ENCODE measurements at regions not wholly inside any gene's neighbourhood (a gene's known extent, or its start where the extent isn't known, plus 50 kb on each side); places are given as distances from the start of the nearest gene placed in this dataset.

GRCh38 chr9:75213765-75214164 is 125.5 kb downstream of the OSTF1 start:
- TF ChIP-seq, protein P1, sequence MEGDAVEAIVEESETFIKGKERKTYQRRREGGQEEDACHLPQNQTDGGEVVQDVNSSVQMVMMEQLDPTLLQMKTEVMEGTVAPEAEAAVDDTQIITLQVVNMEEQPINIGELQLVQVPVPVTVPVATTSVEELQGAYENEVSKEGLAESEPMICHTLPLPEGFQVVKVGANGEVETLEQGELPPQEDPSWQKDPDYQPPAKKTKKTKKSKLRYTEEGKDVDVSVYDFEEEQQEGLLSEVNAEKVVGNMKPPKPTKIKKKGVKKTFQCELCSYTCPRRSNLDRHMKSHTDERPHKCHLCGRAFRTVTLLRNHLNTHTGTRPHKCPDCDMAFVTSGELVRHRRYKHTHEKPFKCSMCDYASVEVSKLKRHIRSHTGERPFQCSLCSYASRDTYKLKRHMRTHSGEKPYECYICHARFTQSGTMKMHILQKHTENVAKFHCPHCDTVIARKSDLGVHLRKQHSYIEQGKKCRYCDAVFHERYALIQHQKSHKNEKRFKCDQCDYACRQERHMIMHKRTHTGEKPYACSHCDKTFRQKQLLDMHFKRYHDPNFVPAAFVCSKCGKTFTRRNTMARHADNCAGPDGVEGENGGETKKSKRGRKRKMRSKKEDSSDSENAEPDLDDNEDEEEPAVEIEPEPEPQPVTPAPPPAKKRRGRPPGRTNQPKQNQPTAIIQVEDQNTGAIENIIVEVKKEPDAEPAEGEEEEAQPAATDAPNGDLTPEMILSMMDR (IDR thresholded peaks at IDR 0.05; ENCODE audit: unreplicated experiment in 3 of 3) = no peak
- Mint-ChIP-seq H3K9me3 (no peaks in the 10 kb centered on the region), H3K27me3 (ENCODE audit: low read depth) (peaks cover 17% of the 10 kb centered on the region), H3K4me1 (no peaks in the 10 kb centered on the region), H3K27ac (no peak overlapping the region), H3K36me3 (ENCODE audit: low read depth) (no peaks in the 10 kb centered on the region), H3K4me3 (no peak overlapping the region)

DNA sequence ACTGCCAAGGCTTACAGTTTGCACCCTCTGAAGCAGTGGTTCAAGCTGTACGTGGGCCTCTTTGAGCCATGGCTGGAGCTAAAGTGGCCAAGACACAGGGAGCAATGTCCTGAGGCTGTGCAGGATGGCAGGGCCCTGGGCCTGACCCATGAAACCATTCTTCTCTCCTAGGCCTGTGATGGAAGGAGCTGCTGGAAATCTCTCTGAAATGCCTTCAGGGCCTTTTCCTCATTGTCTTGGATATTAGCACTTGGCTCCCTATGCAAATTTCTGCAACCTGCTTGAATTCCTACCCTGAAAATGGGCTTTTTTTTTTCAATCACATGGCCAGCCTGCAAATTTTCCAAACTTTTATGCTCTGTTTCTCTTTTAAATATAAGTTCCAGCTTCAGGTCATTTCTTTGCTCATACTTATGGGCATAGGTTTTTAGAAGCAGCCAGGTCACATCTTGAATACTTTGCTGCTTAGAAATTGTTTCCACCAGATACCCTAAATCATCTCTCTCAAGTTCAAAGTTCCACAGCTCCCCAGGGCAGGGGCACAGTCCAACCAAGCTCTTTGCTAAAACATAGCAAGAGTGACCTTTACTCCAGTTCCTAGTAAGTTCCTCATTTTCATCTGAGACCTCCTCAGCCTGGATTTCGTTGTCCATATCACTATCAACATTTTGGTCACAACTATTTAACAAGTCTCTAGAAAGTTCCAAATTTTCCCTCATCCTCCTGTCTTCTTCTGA is 138.3 kb downstream of the OSTF1 start:
- Mint-ChIP-seq H3K27ac (no peak overlapping the region), H3K9me3 (peaks cover 43% of the 10 kb centered on the region), H3K36me3 (ENCODE audit: low read depth) (no peaks in the 10 kb centered on the region), H3K4me3 (no peak overlapping the region), H3K4me1 (no peaks in the 10 kb centered on the region), H3K27me3 (ENCODE audit: low read depth) (peaks cover 3% of the 10 kb centered on the region)
- TF ChIP-seq, protein P1 (IDR thresholded peaks at IDR 0.05; ENCODE audit: unreplicated experiment in 3 of 3) = no peak

DNA sequence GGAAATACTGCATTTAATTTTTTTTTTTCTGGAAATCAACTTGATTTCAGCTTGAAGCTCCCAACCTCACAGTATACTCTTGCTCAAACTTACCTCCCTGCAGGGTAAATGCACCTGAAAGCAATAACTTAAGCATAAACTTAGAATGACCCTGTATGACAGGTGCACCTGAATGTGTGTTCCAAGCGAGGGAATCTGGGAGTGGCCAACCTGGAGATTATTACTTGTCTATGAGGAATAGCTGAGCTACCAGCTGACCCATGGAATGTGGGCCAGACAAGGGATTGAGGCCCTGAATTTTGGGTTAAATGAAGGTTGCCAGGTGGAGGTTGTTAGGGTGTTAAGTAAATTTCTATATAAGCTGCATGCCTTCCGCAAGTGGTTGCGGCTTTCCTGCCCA is 140.6 kb downstream of the OSTF1 start:
- H3K27me3 Mint-ChIP-seq (ENCODE audit: low read depth) = peaks cover 3% of the 10 kb centered on the region
- no peak overlapping the region for H3K4me3 Mint-ChIP-seq
- no peaks in the 10 kb centered on the region for H3K36me3 Mint-ChIP-seq (ENCODE audit: low read depth)
- peaks cover 28% of the 10 kb centered on the region for H3K9me3 Mint-ChIP-seq
- TF ChIP-seq, protein P1 (IDR thresholded peaks at IDR 0.05; ENCODE audit: unreplicated experiment in 3 of 3) = no peak
- no peaks in the 10 kb centered on the region for H3K4me1 Mint-ChIP-seq
- no peak overlapping the region for H3K27ac Mint-ChIP-seq

DNA sequence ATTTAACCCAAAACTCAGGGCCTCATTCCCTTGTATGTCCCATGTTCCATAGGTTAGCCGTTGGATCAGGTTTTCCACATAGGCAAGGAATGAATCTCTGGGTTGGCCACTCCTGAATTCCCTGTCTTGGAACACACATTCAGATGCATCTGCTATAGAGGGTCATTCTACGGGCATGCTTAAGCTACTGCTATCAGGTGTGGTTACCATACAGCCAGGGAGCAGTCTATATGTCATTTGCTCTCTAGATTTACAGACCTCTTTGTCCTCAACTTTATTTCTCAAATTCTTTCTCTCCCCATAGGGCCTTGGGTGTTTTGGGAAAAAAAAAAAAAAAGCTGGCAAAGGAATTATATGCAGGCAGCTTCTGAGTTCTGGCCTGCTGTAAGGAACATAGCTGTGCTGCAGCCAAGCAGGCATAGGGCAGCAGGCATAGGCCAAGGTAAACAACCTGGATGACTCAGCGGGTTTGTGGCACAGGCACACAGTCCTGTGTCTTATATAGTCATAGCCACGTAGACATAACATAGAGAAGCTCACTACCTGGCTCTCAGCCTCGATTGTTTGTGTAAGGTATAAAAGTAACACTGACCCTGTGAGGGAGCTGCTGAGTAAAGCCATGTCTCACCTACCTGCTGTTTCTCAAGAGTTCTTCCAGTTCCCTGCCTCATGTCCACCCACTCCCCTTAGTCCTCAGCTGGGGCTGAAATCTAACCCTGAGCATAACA is 141.5 kb downstream of the OSTF1 start:
- Mint-ChIP-seq H3K27me3 (ENCODE audit: low read depth) (peaks cover 3% of the 10 kb centered on the region), H3K27ac (no peak overlapping the region), H3K9me3 (peaks cover 23% of the 10 kb centered on the region), H3K4me3 (no peak overlapping the region), H3K4me1 (no peaks in the 10 kb centered on the region), H3K36me3 (ENCODE audit: low read depth) (no peaks in the 10 kb centered on the region)
- TF ChIP-seq, protein P1 (IDR thresholded peaks at IDR 0.05; ENCODE audit: unreplicated experiment in 3 of 3) = no peak

- no peak overlapping the region for H3K27ac Mint-ChIP-seq
- no peaks in the 10 kb centered on the region for H3K36me3 Mint-ChIP-seq (ENCODE audit: low read depth)
- H3K9me3 Mint-ChIP-seq = peaks cover 18% of the 10 kb centered on the region
- H3K27me3 Mint-ChIP-seq (ENCODE audit: low read depth) = peaks cover 3% of the 10 kb centered on the region
- TF ChIP-seq, protein P1 (IDR thresholded peaks at IDR 0.05; ENCODE audit: unreplicated experiment in 3 of 3) = no peak
- H3K4me3 Mint-ChIP-seq = no peak overlapping the region
- H3K4me1 Mint-ChIP-seq = no peaks in the 10 kb centered on the region
Measured at GRCh38 chr9:75230469-75230868, 142.2 kb downstream of the OSTF1 start.

All from nephron (organoid).